ENCODE measurements at regions not wholly inside any gene's neighbourhood (a gene's known extent, or its start where the extent isn't known, plus 50 kb on each side); places are given as distances from the start of the nearest gene placed in this dataset.

DNA sequence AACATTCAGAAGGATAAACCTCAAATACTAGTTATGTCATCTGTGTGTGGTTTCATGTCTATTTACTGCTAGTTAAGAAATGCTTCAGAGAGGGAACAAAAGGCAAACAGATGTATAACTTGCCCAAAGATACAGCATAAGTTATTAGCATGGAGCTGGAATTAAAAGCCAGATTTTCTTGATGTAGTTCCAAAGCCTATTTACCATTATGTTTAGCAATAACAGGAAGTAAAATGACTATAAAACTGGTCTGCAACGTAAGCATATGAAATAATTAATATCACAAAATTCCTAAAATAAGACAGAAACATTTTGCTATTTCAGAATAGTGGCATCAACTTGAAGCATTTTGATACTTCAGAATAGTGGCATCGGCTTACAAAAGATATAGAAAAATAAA, 1232.8 kb downstream of the NCAM2 start:
- no peaks in the 10 kb centered on the region for H3K4me1 Mint-ChIP-seq
- WGBS (ENCODE audit: insufficient coverage), result 80% methylated on average over 1 of the region's 2 CpGs
- Histone ChIP-seq H3K27ac (ENCODE audit: low read length) (no peak overlapping the region), H3K4me3 (ENCODE audit: low read length) (no peak overlapping the region), H3K4me1 (ENCODE audit: control insufficient read depth, insufficient read depth, low read length) (no peaks in the 10 kb centered on the region), H3K9me3 (ENCODE audit: control insufficient read depth, insufficient read depth, low read length) (no peaks in the 10 kb centered on the region), H3K36me3 (ENCODE audit: control insufficient read depth, insufficient read depth, low read length) (no peaks in the 10 kb centered on the region), H3K27me3 (ENCODE audit: control insufficient read depth, insufficient read depth, low read length) (no peaks in the 10 kb centered on the region)
- no peak for ATAC-seq
- TF ChIP-seq, protein P1, sequence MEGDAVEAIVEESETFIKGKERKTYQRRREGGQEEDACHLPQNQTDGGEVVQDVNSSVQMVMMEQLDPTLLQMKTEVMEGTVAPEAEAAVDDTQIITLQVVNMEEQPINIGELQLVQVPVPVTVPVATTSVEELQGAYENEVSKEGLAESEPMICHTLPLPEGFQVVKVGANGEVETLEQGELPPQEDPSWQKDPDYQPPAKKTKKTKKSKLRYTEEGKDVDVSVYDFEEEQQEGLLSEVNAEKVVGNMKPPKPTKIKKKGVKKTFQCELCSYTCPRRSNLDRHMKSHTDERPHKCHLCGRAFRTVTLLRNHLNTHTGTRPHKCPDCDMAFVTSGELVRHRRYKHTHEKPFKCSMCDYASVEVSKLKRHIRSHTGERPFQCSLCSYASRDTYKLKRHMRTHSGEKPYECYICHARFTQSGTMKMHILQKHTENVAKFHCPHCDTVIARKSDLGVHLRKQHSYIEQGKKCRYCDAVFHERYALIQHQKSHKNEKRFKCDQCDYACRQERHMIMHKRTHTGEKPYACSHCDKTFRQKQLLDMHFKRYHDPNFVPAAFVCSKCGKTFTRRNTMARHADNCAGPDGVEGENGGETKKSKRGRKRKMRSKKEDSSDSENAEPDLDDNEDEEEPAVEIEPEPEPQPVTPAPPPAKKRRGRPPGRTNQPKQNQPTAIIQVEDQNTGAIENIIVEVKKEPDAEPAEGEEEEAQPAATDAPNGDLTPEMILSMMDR (IDR thresholded peaks at IDR 0.05), result no peak
- no peak overlapping the region for H3K4me3 Mint-ChIP-seq
- intact Hi-C loops (cut with micrococcal nuclease), result no loop called here
- no peaks in the 10 kb centered on the region for H3K36me3 Mint-ChIP-seq
- H3K9me3 Mint-ChIP-seq, result peaks cover 13 to 15% of the 10 kb centered on the region in 2 donors
- H3K27ac Mint-ChIP-seq, result no peak overlapping the region
- no peak for DNase-seq
- H3K27me3 Mint-ChIP-seq (ENCODE audit: low read depth in 2 of 2), result no peaks in the 10 kb centered on the region

DNA sequence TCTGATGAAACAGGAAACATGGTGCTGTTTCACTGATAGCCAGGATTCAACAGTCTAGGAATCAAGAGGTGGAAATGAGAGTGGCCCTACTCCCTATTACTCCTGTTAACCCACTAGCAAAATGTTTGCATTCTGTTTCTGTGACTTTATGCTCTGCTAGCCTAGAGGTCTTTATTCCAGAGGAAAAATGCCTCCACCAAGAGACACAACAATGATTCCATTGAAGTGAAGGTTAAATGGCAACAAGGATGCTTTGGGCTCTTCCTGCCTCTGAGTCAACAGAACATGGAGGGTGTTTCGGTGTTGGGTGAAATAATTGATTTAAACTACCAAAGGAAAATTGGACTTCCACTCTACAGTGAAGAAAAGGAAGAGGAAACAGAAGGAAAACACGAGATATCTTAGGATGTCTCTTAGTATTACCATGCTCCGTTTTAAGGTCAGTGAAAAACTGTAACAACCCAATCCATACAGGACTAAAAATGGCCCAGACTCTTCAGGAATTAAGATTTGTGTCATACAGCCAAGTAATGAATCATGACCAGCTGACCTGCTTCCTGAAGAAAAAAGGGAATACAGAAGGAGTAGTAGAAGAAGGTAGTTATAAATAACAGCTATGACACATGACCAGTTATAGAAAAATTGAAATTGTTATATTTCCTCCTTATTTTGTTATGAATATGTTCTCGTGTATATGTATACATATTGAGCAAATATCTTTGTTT, 1237.8 kb downstream of the NCAM2 start:
- Mint-ChIP-seq H3K9me3 (peaks cover 22 to 38% of the 10 kb centered on the region in 2 donors), H3K27ac (no peak overlapping the region), H3K27me3 (ENCODE audit: low read depth in 2 of 2) (no peaks in the 10 kb centered on the region), H3K4me1 (no peaks in the 10 kb centered on the region), H3K36me3 (peaks cover 20% of the 10 kb centered on the region), H3K4me3 (no peak overlapping the region)
- Histone ChIP-seq H3K27me3 (ENCODE audit: control insufficient read depth, insufficient read depth, low read length) (no peaks in the 10 kb centered on the region), H3K27ac (ENCODE audit: low read length) (no peak overlapping the region), H3K4me3 (ENCODE audit: low read length) (no peak overlapping the region), H3K36me3 (ENCODE audit: control insufficient read depth, insufficient read depth, low read length) (no peaks in the 10 kb centered on the region), H3K9me3 (ENCODE audit: control insufficient read depth, insufficient read depth, low read length) (no peaks in the 10 kb centered on the region), H3K4me1 (ENCODE audit: control insufficient read depth, insufficient read depth, low read length) (no peaks in the 10 kb centered on the region)
- TF ChIP-seq, protein P1 (IDR thresholded peaks at IDR 0.05), result no peak
- DNase-seq, result no peak
- intact Hi-C loops (cut with micrococcal nuclease), result no loop called here
- WGBS (ENCODE audit: insufficient coverage), result no CpG with 5 or more reads among the region's 4 CpGs
- ATAC-seq, result no peak

DNA sequence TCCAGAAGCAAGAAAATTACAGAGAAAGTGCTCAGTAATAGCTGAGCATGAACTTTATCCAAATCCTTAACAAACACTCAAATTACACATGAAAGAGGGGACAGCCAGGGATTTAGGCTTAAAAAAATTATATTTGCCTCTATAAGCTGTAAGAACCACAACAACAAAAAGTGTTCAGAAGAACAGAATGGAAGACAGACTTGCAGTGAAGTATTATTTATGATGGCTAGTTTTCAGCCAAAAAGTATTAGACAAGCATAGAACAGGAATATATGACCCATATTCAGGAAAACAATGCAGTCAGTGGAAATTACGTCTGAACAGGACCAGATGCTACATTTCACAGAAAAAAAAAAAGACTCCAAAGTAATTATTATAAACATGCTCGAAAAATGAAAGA, 1246.3 kb downstream of the NCAM2 start:
- peaks cover 13 to 22% of the 10 kb centered on the region in 2 donors for H3K9me3 Mint-ChIP-seq
- peaks cover 25% of the 10 kb centered on the region for H3K36me3 Mint-ChIP-seq
- intact Hi-C loops (cut with micrococcal nuclease), result no loop called here
- no peaks in the 10 kb centered on the region for H3K27me3 Mint-ChIP-seq (ENCODE audit: low read depth in 2 of 2)
- ATAC-seq (no peak), DNase-seq (no peak)
- no CpG with 5 or more reads among the region's 2 CpGs for WGBS (ENCODE audit: insufficient coverage)
- TF ChIP-seq, protein P1 (IDR thresholded peaks at IDR 0.05), result no peak
- Histone ChIP-seq H3K27ac (ENCODE audit: low read length) (no peak overlapping the region), H3K4me1 (ENCODE audit: control insufficient read depth, insufficient read depth, low read length) (no peaks in the 10 kb centered on the region), H3K36me3 (ENCODE audit: control insufficient read depth, insufficient read depth, low read length) (no peaks in the 10 kb centered on the region), H3K27me3 (ENCODE audit: control insufficient read depth, insufficient read depth, low read length) (no peaks in the 10 kb centered on the region), H3K4me3 (ENCODE audit: low read length) (no peak overlapping the region), H3K9me3 (ENCODE audit: control insufficient read depth, insufficient read depth, low read length) (peaks cover 3% of the 10 kb centered on the region)
- no peak overlapping the region for H3K27ac Mint-ChIP-seq
- H3K4me1 Mint-ChIP-seq, result no peaks in the 10 kb centered on the region
- H3K4me3 Mint-ChIP-seq, result no peak overlapping the region

DNA sequence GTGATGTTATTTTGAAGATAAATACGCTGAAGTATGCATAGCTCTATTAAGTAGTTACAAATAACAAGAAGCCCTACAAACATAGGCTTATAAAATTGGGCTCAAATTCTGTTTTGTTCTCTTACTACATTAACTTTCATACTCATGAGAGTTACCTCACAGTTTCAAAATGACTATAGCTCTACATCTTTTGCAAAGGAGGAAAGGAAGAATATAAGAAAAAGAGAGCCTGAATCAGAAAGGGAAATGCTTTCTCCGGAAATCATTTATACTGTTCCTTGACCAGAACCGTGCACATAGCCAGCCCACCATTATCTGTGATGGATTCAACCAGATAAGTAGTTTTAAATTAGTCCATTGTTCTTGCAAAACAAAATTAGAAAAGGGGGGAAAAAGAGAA, 1252.1 kb downstream of the NCAM2 start:
- no peak overlapping the region for H3K27ac Mint-ChIP-seq
- H3K36me3 Mint-ChIP-seq, result no peaks in the 10 kb centered on the region

More for the DNA sequence above, 1252.1 kb downstream of the NCAM2 start:
- intact Hi-C loops (cut with micrococcal nuclease), result no loop called here
- H3K9me3 Mint-ChIP-seq, result peaks cover 12 to 15% of the 10 kb centered on the region in 2 donors
- Histone ChIP-seq H3K27me3 (ENCODE audit: control insufficient read depth, insufficient read depth, low read length) (no peaks in the 10 kb centered on the region), H3K4me3 (ENCODE audit: low read length) (no peak overlapping the region), H3K36me3 (ENCODE audit: control insufficient read depth, insufficient read depth, low read length) (no peaks in the 10 kb centered on the region), H3K9me3 (ENCODE audit: control insufficient read depth, insufficient read depth, low read length) (peaks cover 3% of the 10 kb centered on the region), H3K27ac (ENCODE audit: low read length) (no peak overlapping the region), H3K4me1 (ENCODE audit: control insufficient read depth, insufficient read depth, low read length) (no peaks in the 10 kb centered on the region)
- TF ChIP-seq, protein P1 (IDR thresholded peaks at IDR 0.05), result no peak
- WGBS (ENCODE audit: insufficient coverage), result 91% methylated on average over 2 of the region's 3 CpGs
- ATAC-seq, result no peak
- no peaks in the 10 kb centered on the region for H3K27me3 Mint-ChIP-seq (ENCODE audit: low read depth in 2 of 2)
- no peak for DNase-seq
- H3K4me3 Mint-ChIP-seq, result no peak overlapping the region
- no peaks in the 10 kb centered on the region for H3K4me1 Mint-ChIP-seq

Data from natural killer cell (primary cell).